ENCODE measurements at regions not wholly inside any gene's neighbourhood (a gene's known extent, or its start where the extent isn't known, plus 50 kb on each side); places are given as distances from the start of the nearest gene placed in this dataset.
A peak's percentile ranks its signal among the peaks of the same experiment; 100 is the strongest.

GRCh38 chr5:68641211-68641610 lies 425.7 kb downstream of the PIK3R1 start:
- Histone ChIP-seq H3K27me3 (no peaks in the 10 kb centered on the region), H3K4me3 (no peak overlapping the region), H3K9me3 (no peaks in the 10 kb centered on the region), H3K27ac (no peak overlapping the region), H3K4me1 (no peaks in the 10 kb centered on the region), H3K36me3 (no peaks in the 10 kb centered on the region)
- intact Hi-C loops (cut with DNase I), result no loop called here
- ATAC-seq, result no peak
- DNase-seq, result no peak
- TF ChIP-seq CTCF (IDR thresholded peaks at IDR 0.05), result no peak

- no peak for TF ChIP-seq CTCF (IDR thresholded peaks at IDR 0.05)
- DNase-seq, result no peak
- H3K4me1 ChIP-seq, result no peaks in the 10 kb centered on the region
- ATAC-seq, result no peak
- no peaks in the 10 kb centered on the region for H3K36me3 ChIP-seq
- no peaks in the 10 kb centered on the region for H3K27me3 ChIP-seq
- H3K4me3 ChIP-seq, result no peak overlapping the region
- intact Hi-C loops (cut with DNase I), result no loop called here
- H3K27ac ChIP-seq, result no peak overlapping the region
- no peaks in the 10 kb centered on the region for H3K9me3 ChIP-seq
These were observed 427.5 kb downstream of the PIK3R1 start for GRCh38 chr5:68643064-68643463.

- Histone ChIP-seq H3K4me3 (no peak overlapping the region), H3K9me3 (no peaks in the 10 kb centered on the region), H3K36me3 (no peaks in the 10 kb centered on the region), H3K4me1 (no peaks in the 10 kb centered on the region), H3K27ac (no peak overlapping the region), H3K27me3 (no peaks in the 10 kb centered on the region)
- no peak for ATAC-seq
- intact Hi-C loops (cut with DNase I), result no loop called here
- no peak for DNase-seq
- no peak for TF ChIP-seq CTCF (IDR thresholded peaks at IDR 0.05)
These were observed 429.4 kb downstream of the PIK3R1 start for GRCh38 chr5:68644971-68645370.

GRCh38 chr5:68646144-68646543 lies 430.6 kb downstream of the PIK3R1 start:
- Histone ChIP-seq H3K27ac (no peak overlapping the region), H3K4me3 (no peak overlapping the region), H3K9me3 (no peaks in the 10 kb centered on the region), H3K36me3 (no peaks in the 10 kb centered on the region), H3K4me1 (no peaks in the 10 kb centered on the region), H3K27me3 (no peaks in the 10 kb centered on the region)
- ATAC-seq, result no peak
- TF ChIP-seq CTCF (IDR thresholded peaks at IDR 0.05), result no peak
- intact Hi-C loops (cut with DNase I), result no loop called here
- DNase-seq, result peak in 1 of 4 donors; percentile 48

- Histone ChIP-seq H3K4me3 (no peak overlapping the region), H3K4me1 (no peaks in the 10 kb centered on the region), H3K27me3 (no peaks in the 10 kb centered on the region), H3K27ac (no peak overlapping the region), H3K36me3 (no peaks in the 10 kb centered on the region), H3K9me3 (no peaks in the 10 kb centered on the region)
- no peak for TF ChIP-seq CTCF (IDR thresholded peaks at IDR 0.05)
- intact Hi-C loops (cut with DNase I), result no loop called here
- no peak for DNase-seq
- ATAC-seq, result no peak
These were observed 432.2 kb downstream of the PIK3R1 start for GRCh38 chr5:68647743-68648142.
